H1 (cell line): ENCODE measurements at regions not wholly inside any gene's neighbourhood (a gene's known extent, or its start where the extent isn't known, plus 50 kb on each side); places are given as distances from the start of the nearest gene placed in this dataset.

Source experiments
- CHD1 ChIP-seq: IDR thresholded peaks from 2 replicates; pipeline ENCODE4 v1.6.1; 2012; ENCODE audit warnings: low read depth, low read length, improper control_type of control experiment
- FOSL1 ChIP-seq: IDR thresholded peaks from 2 replicates; pipeline ENCODE4 v1.6.1; 2011; ENCODE audit warnings: mild to moderate bottlenecking, low read depth, low read length, moderate library complexity; ENCODE audit not compliant: insufficient read depth
- NANOG ChIP-seq: IDR thresholded peaks from 2 replicates; pipeline ENCODE4 v1.6.1; 2011; ENCODE audit warnings: low read length, low read depth, mild to moderate bottlenecking, inconsistent platforms; ENCODE audit not compliant: insufficient read depth, poor library complexity, severe bottlenecking
- RFX5 ChIP-seq: IDR thresholded peaks from 2 replicates; pipeline ENCODE4 v1.6.1; 2011; ENCODE audit warnings: low read depth, low read length, improper control_type of control experiment, borderline replicate concordance
- RXRA ChIP-seq: IDR thresholded peaks from 2 replicates; pipeline ENCODE4 v1.6.1; 2011; ENCODE audit warnings: low read depth, mild to moderate bottlenecking, low read length, moderate library complexity; ENCODE audit not compliant: insufficient read depth
- SRF ChIP-seq: IDR thresholded peaks from 2 replicates; pipeline ENCODE4 v1.6.1; 2011; ENCODE audit warnings: mild to moderate bottlenecking, low read depth, low read length, moderate library complexity
- TF ChIP-seq, protein P1 (sequence below): IDR thresholded peaks from 2 replicates; pipeline ENCODE4 v1.6.1; 2012; ENCODE audit warnings: inconsistent platforms

DNA sequence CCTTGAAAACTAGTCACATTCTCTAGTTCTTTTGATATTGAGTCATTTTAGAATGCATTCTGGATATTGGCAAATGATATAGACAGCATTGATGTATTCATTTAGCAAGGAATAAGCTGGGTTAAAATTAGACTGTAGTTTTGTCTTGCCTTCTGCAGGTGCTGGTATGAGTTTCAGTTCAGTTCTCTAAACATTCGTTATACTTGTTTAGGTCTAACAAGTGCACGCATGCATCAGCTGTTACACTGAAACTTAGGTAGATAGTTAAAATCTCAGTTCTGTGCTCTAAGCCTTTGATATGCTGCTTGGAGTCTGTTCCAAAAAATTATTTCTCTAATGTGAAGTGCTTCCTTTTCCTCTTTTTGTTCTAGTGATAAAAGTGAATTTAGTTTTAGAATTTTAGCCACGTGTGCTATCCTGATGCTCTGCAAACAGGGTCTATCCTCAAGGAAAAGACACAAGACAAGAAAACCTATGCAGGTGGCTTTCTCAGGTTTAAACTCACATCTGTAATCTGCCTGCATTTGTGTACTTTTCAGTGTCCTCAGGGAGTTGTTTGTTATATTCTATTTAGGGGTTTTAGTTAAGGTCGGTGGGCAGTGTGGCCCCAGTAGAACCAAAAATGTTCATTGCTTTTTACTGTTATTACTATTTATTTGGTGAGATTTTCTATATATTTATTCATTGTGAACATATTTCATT, 409.0 kb downstream of the CDC14C start (continued):
- TF ChIP-seq RFX5 (no peak), SRF (no peak), RXRA (no peak), NANOG (no peak), FOSL1 (no peak), CHD1 (no peak)
- TF ChIP-seq, protein P1, sequence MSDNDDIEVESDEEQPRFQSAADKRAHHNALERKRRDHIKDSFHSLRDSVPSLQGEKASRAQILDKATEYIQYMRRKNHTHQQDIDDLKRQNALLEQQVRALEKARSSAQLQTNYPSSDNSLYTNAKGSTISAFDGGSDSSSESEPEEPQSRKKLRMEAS, result no peak
